Prostate gland (tissue), 2 donors: ENCODE measurements at regions not wholly inside any gene's neighbourhood (a gene's known extent, or its start where the extent isn't known, plus 50 kb on each side); places are given as distances from the start of the nearest gene placed in this dataset.

Experiments used
- CTCF ChIP-seq, 4 experiments: fragments of 200-600 bp in 2 of 4; fragments of 450-650 bp in 2 of 4; sonication (generic) in 2 of 4; IDR thresholded peaks; 1 replicate in 3 of 4; 2 replicates in 1 of 4; pipeline ENCODE4 v1.5.1; 2016 to 2019; ENCODE audit warnings: antibody characterized with exemption in 4 of 4, mild to moderate bottlenecking in 2 of 4, moderate library complexity in 2 of 4
- POLR2AphosphoS5 ChIP-seq: sonication (generic); formaldehyde crosslinking; IDR thresholded peaks from one replicate; pipeline ENCODE4 v1.6.1; 2017; ENCODE audit warnings: antibody characterized with exemption

- no peak for TF ChIP-seq CTCF (IDR thresholded peaks at IDR 0.05)
- TF ChIP-seq POLR2AphosphoS5 = no peak
These were observed 51.2 kb upstream of the LRP8 start for GRCh38 chr1:53378932-53379661.
